Esophagus squamous epithelium (tissue), 4 donors: ENCODE measurements at regions not wholly inside any gene's neighbourhood (a gene's known extent, or its start where the extent isn't known, plus 50 kb on each side); places are given as distances from the start of the nearest gene placed in this dataset.

Source experiments
- CTCF ChIP-seq, 6 experiments: fragments of 450-650 bp in 4 of 6; fragments of 200-600 bp in 2 of 6; sonication (generic) in 2 of 6; IDR thresholded peaks; one replicate each; pipeline ENCODE4 v1.5.1; 2016 to 2019; ENCODE audit warnings: antibody characterized with exemption in 6 of 6, mild to moderate bottlenecking in 4 of 6, moderate library complexity in 4 of 6
- POLR2A ChIP-seq, 4 donors: fragments of 450-650 bp; IDR thresholded peaks; one replicate each; pipeline ENCODE4 v1.6.1; 2017; ENCODE audit warnings: antibody characterized with exemption in 4 of 4, mild to moderate bottlenecking in 4 of 4, moderate library complexity in 3 of 4

- TF ChIP-seq POLR2A (IDR thresholded peaks at IDR 0.05) (no peak), CTCF (IDR thresholded peaks at IDR 0.05) (no peak)
Measured at GRCh38 chr2:67936969-67937368, 125.8 kb downstream of the C1D start.
